OCI-LY1 (cell line): ENCODE measurements at regions not wholly inside any gene's neighbourhood (a gene's known extent, or its start where the extent isn't known, plus 50 kb on each side); places are given as distances from the start of the nearest gene placed in this dataset.

Experiments used
- CTCF ChIP-seq: fragments of 200-600 bp; sonication (generic), shearing (Covaris generic); IDR thresholded peaks from 2 replicates; pipeline ENCODE4 v1.5.1; 2017; ENCODE audit warnings: mild to moderate bottlenecking, antibody characterized with exemption, low read length, moderate library complexity, mixed read lengths
- EZH2 ChIP-seq: fragments of 200-600 bp; sonication (generic), shearing (Covaris generic); IDR thresholded peaks from 2 replicates; pipeline ENCODE4 v1.8.0; 2017; ENCODE audit warnings: borderline replicate concordance, mixed run types, mild to moderate bottlenecking, antibody characterized with exemption, low read length, moderate library complexity, mixed read lengths

GRCh38 chr5:24854850-24855249 lies 210.1 kb upstream of the CDH10 start:
- TF ChIP-seq EZH2 = no peak
- no peak for TF ChIP-seq CTCF
